ENCODE measurements at regions not wholly inside any gene's neighbourhood (a gene's known extent, or its start where the extent isn't known, plus 50 kb on each side); places are given as distances from the start of the nearest gene placed in this dataset.

DNA sequence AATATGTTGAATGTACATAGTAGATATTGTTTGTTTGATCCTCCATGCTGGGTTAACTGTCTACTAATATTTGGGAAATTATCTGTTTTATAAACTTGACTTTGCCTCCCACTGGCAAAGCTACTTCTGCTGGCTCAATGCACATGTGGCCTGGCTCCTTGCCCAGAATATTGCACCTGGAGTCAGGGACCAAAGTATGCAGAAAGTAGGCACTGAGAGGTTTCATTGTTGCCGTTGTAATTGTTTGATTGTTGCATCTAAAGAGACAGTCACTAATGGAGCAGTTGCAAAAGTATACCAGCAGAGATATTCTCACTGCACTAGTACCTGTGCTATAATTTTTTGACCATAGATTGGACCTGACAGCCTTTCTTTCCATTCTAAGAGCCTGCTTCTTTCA is 137.8 kb upstream of the CNTNAP2 start:
- no peaks in the 10 kb centered on the region for H3F3A ChIP-seq (replicated peaks; ENCODE audit: low read depth)
- Mint-ChIP-seq H3K27me3 (ENCODE audit: insufficient read depth, low read depth, poor library complexity) (no peaks in the 10 kb centered on the region), H3K27ac (no peak overlapping the region), H3K36me3 (ENCODE audit: low read depth) (peaks cover 3% of the 10 kb centered on the region; the same call in 1 of the 3 replicates), H3K4me3 (no peak overlapping the region), H3K4me1 (no peaks in the 10 kb centered on the region), H3K9me3 (peaks cover 70% of the 10 kb centered on the region)
- no peaks in the 10 kb centered on the region for H3K27me3 ChIP-seq (ENCODE audit: insufficient read depth)
- DNase-seq (ENCODE audit: low spot score) (no peak), ATAC-seq (no peak)
- H3K4me2 ChIP-seq = no peak overlapping the region
- H3K27ac ChIP-seq (ENCODE audit: low read depth) = no peak overlapping the region
- no peak overlapping the region for H3K4me3 ChIP-seq
- no peaks in the 10 kb centered on the region for H3K9me2 ChIP-seq (ENCODE audit: insufficient read depth)
- no peaks in the 10 kb centered on the region for H3K4me1 ChIP-seq (ENCODE audit: insufficient read depth)
- no peaks in the 10 kb centered on the region for H3K79me2 ChIP-seq (replicated peaks; ENCODE audit: insufficient read depth)
- 0 out of 2 replicates have a peak, but pooled peaks cover 5% of the 10 kb centered on the region for H3K36me3 ChIP-seq (ENCODE audit: insufficient read depth)
- H4K20me1 ChIP-seq (replicated peaks; ENCODE audit: insufficient read depth) = no peaks in the 10 kb centered on the region
- H2AFZ ChIP-seq = no peak overlapping the region
- TF ChIP-seq JUNB (IDR thresholded peaks at IDR 0.05; ENCODE audit: unreplicated experiment) (no peak), STAT1 (IDR thresholded peaks at IDR 0.05; ENCODE audit: unreplicated experiment) (no peak), ETS1 (IDR thresholded peaks at IDR 0.05) (no peak), ZNF331 (CRISPR knock-in tag; IDR thresholded peaks at IDR 0.05; ENCODE audit: low read depth) (no peak), POLR2AphosphoS5 (IDR thresholded peaks at IDR 0.05; ENCODE audit: low read depth) (no peak), EZH2 (IDR thresholded peaks at IDR 0.05; ENCODE audit: low read depth, unreplicated experiment) (no peak), CREB1 (CRISPR knock-in tag; IDR thresholded peaks at IDR 0.05; ENCODE audit: low read depth) (no peak), NANOG (IDR thresholded peaks at IDR 0.05; ENCODE audit: borderline replicate concordance) (no peak), EZH2phosphoT487 (IDR thresholded peaks at IDR 0.05; ENCODE audit: unreplicated experiment) (no peak), ZNF114 (CRISPR knock-in tag; IDR thresholded peaks at IDR 0.05) (no peak), REST (IDR thresholded peaks at IDR 0.05; ENCODE audit: unreplicated experiment) (no peak)
- TF ChIP-seq, protein P1, sequence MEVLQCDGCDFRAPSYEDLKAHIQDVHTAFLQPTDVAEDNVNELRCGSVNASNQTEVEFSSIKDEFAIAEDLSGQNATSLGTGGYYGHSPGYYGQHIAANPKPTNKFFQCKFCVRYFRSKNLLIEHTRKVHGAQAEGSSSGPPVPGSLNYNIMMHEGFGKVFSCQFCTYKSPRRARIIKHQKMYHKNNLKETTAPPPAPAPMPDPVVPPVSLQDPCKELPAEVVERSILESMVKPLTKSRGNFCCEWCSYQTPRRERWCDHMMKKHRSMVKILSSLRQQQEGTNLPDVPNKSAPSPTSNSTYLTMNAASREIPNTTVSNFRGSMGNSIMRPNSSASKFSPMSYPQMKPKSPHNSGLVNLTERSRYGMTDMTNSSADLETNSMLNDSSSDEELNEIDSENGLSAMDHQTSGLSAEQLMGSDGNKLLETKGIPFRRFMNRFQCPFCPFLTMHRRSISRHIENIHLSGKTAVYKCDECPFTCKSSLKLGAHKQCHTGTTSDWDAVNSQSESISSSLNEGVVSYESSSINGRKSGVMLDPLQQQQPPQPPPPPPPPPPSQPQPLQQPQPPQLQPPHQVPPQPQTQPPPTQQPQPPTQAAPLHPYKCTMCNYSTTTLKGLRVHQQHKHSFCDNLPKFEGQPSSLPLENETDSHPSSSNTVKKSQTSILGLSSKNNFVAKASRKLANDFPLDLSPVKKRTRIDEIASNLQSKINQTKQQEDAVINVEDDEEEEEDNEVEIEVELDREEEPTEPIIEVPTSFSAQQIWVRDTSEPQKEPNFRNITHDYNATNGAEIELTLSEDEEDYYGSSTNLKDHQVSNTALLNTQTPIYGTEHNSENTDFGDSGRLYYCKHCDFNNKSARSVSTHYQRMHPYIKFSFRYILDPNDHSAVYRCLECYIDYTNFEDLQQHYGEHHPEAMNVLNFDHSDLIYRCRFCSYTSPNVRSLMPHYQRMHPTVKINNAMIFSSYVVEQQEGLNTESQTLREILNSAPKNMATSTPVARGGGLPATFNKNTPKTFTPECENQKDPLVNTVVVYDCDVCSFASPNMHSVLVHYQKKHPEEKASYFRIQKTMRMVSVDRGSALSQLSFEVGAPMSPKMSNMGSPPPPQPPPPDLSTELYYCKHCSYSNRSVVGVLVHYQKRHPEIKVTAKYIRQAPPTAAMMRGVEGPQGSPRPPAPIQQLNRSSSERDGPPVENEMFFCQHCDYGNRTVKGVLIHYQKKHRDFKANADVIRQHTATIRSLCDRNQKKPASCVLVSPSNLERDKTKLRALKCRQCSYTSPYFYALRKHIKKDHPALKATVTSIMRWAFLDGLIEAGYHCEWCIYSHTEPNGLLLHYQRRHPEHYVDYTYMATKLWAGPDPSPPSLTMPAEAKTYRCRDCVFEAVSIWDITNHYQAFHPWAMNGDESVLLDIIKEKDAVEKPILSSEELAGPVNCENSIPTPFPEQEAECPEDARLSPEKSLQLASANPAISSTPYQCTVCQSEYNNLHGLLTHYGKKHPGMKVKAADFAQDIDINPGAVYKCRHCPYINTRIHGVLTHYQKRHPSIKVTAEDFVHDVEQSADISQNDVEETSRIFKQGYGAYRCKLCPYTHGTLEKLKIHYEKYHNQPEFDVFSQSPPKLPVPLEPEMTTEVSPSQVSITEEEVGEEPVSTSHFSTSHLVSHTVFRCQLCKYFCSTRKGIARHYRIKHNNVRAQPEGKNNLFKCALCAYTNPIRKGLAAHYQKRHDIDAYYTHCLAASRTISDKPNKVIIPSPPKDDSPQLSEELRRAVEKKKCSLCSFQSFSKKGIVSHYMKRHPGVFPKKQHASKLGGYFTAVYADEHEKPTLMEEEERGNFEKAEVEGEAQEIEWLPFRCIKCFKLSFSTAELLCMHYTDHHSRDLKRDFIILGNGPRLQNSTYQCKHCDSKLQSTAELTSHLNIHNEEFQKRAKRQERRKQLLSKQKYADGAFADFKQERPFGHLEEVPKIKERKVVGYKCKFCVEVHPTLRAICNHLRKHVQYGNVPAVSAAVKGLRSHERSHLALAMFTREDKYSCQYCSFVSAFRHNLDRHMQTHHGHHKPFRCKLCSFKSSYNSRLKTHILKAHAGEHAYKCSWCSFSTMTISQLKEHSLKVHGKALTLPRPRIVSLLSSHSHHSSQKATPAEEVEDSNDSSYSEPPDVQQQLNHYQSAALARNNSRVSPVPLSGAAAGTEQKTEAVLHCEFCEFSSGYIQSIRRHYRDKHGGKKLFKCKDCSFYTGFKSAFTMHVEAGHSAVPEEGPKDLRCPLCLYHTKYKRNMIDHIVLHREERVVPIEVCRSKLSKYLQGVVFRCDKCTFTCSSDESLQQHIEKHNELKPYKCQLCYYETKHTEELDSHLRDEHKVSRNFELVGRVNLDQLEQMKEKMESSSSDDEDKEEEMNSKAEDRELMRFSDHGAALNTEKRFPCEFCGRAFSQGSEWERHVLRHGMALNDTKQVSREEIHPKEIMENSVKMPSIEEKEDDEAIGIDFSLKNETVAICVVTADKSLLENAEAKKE (CRISPR knock-in tag; IDR thresholded peaks at IDR 0.05) = no peak
- TF ChIP-seq, protein P2, sequence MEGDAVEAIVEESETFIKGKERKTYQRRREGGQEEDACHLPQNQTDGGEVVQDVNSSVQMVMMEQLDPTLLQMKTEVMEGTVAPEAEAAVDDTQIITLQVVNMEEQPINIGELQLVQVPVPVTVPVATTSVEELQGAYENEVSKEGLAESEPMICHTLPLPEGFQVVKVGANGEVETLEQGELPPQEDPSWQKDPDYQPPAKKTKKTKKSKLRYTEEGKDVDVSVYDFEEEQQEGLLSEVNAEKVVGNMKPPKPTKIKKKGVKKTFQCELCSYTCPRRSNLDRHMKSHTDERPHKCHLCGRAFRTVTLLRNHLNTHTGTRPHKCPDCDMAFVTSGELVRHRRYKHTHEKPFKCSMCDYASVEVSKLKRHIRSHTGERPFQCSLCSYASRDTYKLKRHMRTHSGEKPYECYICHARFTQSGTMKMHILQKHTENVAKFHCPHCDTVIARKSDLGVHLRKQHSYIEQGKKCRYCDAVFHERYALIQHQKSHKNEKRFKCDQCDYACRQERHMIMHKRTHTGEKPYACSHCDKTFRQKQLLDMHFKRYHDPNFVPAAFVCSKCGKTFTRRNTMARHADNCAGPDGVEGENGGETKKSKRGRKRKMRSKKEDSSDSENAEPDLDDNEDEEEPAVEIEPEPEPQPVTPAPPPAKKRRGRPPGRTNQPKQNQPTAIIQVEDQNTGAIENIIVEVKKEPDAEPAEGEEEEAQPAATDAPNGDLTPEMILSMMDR (conservative IDR thresholded peaks at IDR 0.05; ENCODE audit: low read depth in 2 of 2) = no peak

Measured in GM23338 (cell line).